ENCODE measurements at regions not wholly inside any gene's neighbourhood (a gene's known extent, or its start where the extent isn't known, plus 50 kb on each side); places are given as distances from the start of the nearest gene placed in this dataset.

GRCh38 chr18:52002600-52002999 is 337.4 kb upstream of the DCC start:
- no peak overlapping the region for H3K4me3 ChIP-seq (ENCODE audit: low read depth, low read length)
- TF ChIP-seq CTCF (IDR thresholded peaks at IDR 0.05; ENCODE audit: insufficient read depth, low read depth, low read length, missing control alignments): no peak
- DNase-seq (ENCODE audit: low read depth): no peak

GRCh38 chr18:52007105-52007504 is 332.9 kb upstream of the DCC start:
- DNase-seq (ENCODE audit: low read depth): no peak
- no peak overlapping the region for H3K4me3 ChIP-seq (ENCODE audit: low read depth, low read length)
- no peak for TF ChIP-seq CTCF (IDR thresholded peaks at IDR 0.05; ENCODE audit: insufficient read depth, low read depth, low read length, missing control alignments)

- no peak for DNase-seq (ENCODE audit: low read depth)
- H3K4me3 ChIP-seq (ENCODE audit: low read depth, low read length): no peak overlapping the region
- TF ChIP-seq CTCF (IDR thresholded peaks at IDR 0.05; ENCODE audit: insufficient read depth, low read depth, low read length, missing control alignments): no peak
These were observed 331.7 kb upstream of the DCC start for GRCh38 chr18:52008330-52008729.

GRCh38 chr18:52008736-52009135 is 331.3 kb upstream of the DCC start:
- no peak for TF ChIP-seq CTCF (IDR thresholded peaks at IDR 0.05; ENCODE audit: insufficient read depth, low read depth, low read length, missing control alignments)
- no peak for DNase-seq (ENCODE audit: low read depth)
- H3K4me3 ChIP-seq (ENCODE audit: low read depth, low read length): no peak overlapping the region

- no peak for TF ChIP-seq CTCF (IDR thresholded peaks at IDR 0.05; ENCODE audit: insufficient read depth, low read depth, low read length, missing control alignments)
- H3K4me3 ChIP-seq (ENCODE audit: low read depth, low read length): no peak overlapping the region
- DNase-seq (ENCODE audit: low read depth): no peak
These were observed 330.0 kb upstream of the DCC start for GRCh38 chr18:52009958-52010357.

GRCh38 chr18:52045946-52046675 is 293.9 kb upstream of the DCC start:
- TF ChIP-seq CTCF (IDR thresholded peaks at IDR 0.05; ENCODE audit: insufficient read depth, low read depth, low read length, missing control alignments): no peak
- no peak overlapping the region for H3K4me3 ChIP-seq (ENCODE audit: low read depth, low read length)
- DNase-seq (ENCODE audit: low read depth): no peak

- DNase-seq (ENCODE audit: low read depth): no peak
- TF ChIP-seq CTCF (IDR thresholded peaks at IDR 0.05; ENCODE audit: insufficient read depth, low read depth, low read length, missing control alignments): no peak
- H3K4me3 ChIP-seq (ENCODE audit: low read depth, low read length): no peak overlapping the region
These were observed 293.2 kb upstream of the DCC start for GRCh38 chr18:52046842-52047241.

All from GM12865 (cell line).